OCI-LY1 (cell line): ENCODE measurements at regions not wholly inside any gene's neighbourhood (a gene's known extent, or its start where the extent isn't known, plus 50 kb on each side); places are given as distances from the start of the nearest gene placed in this dataset.

Experiments used
- H2AFZ ChIP-seq: fragments of 200-600 bp; sonication (generic), shearing (Covaris generic); 2 replicates; pipeline ENCODE4 v1.6.0; 2014; ENCODE audit warnings: antibody characterized with exemption, mild to moderate bottlenecking, low read length
- H3F3A ChIP-seq: fragments of 200-600 bp; sonication (generic), shearing (Covaris generic); 2 replicates; pipeline ENCODE4 v1.6.0; 2014; ENCODE audit warnings: mild to moderate bottlenecking, antibody characterized with exemption, low read length, moderate library complexity; ENCODE audit not compliant: insufficient read depth
- H3K27ac ChIP-seq: fragments of 200-600 bp; sonication (generic); 2 replicates; pipeline ENCODE4 v1.5.1; 2014; ENCODE audit warnings: low read length, mixed run types, mild to moderate bottlenecking, low read depth; ENCODE audit not compliant: poor library complexity, severe bottlenecking
- H3K27me3 ChIP-seq: fragments of 200-600 bp; sonication (generic); 2 replicates; pipeline ENCODE4 v1.6.0; 2014; ENCODE audit warnings: antibody characterized with exemption, mild to moderate bottlenecking, low read length, moderate library complexity; ENCODE audit not compliant: insufficient read depth
- H3K36me3 ChIP-seq: fragments of 200-600 bp; sonication (generic); 2 replicates; pipeline ENCODE4 v1.6.1; 2014; ENCODE audit warnings: mild to moderate bottlenecking, antibody characterized with exemption, low read length, moderate library complexity, mixed read lengths; ENCODE audit not compliant: insufficient read depth
- H3K4me1 ChIP-seq: fragments of 200-600 bp; sonication (generic); 2 replicates; pipeline ENCODE4 v1.5.1; 2014; ENCODE audit warnings: mild to moderate bottlenecking, low read length, moderate library complexity; ENCODE audit not compliant: insufficient read depth, severe bottlenecking
- H3K4me2 ChIP-seq: fragments of 200-600 bp; sonication (generic), shearing (Covaris generic); 2 replicates; pipeline ENCODE4 v1.6.1; 2014; ENCODE audit warnings: low read length
- H3K4me3 ChIP-seq: fragments of 200-600 bp; sonication (generic); 2 replicates; pipeline ENCODE4 v1.5.1; 2014; ENCODE audit warnings: low read length, low read depth, mild to moderate bottlenecking, mixed read lengths; ENCODE audit not compliant: poor library complexity, severe bottlenecking
- H3K79me2 ChIP-seq: fragments of 200-600 bp; shearing (Covaris generic); 2 replicates; pipeline ENCODE4 v1.6.1; 2016; ENCODE audit warnings: mixed run types, low read length, mixed read lengths; ENCODE audit not compliant: insufficient read depth
- H3K9ac ChIP-seq: fragments of 200-600 bp; sonication (generic), shearing (Covaris generic); 2 replicates; pipeline ENCODE4 v1.6.1; 2014; ENCODE audit warnings: mild to moderate bottlenecking, low read length, mixed read lengths
- H3K9me2 ChIP-seq: fragments of 200-600 bp; sonication (generic), shearing (Covaris generic); 2 replicates; pipeline ENCODE4 v1.6.1; 2014; ENCODE audit warnings: low read depth, mild to moderate bottlenecking, low read length, mixed read lengths
- H3K9me3 ChIP-seq: fragments of 200-600 bp; shearing (Covaris generic); 2 replicates; pipeline ENCODE4 v1.6.1; 2014; ENCODE audit warnings: low read length, mixed read lengths
- H4K20me1 ChIP-seq: fragments of 200-600 bp; sonication (generic), shearing (Covaris generic); 2 replicates; pipeline ENCODE4 v1.6.0; 2016; ENCODE audit warnings: mild to moderate bottlenecking, low read length; ENCODE audit not compliant: insufficient read depth
- CTCF ChIP-seq: fragments of 200-600 bp; sonication (generic), shearing (Covaris generic); IDR thresholded peaks from 2 replicates; pipeline ENCODE4 v1.5.1; 2017; ENCODE audit warnings: mild to moderate bottlenecking, antibody characterized with exemption, low read length, moderate library complexity, mixed read lengths
- EZH2 ChIP-seq: fragments of 200-600 bp; sonication (generic), shearing (Covaris generic); IDR thresholded peaks from 2 replicates; pipeline ENCODE4 v1.8.0; 2017; ENCODE audit warnings: borderline replicate concordance, mixed run types, mild to moderate bottlenecking, antibody characterized with exemption, low read length, moderate library complexity, mixed read lengths

DNA sequence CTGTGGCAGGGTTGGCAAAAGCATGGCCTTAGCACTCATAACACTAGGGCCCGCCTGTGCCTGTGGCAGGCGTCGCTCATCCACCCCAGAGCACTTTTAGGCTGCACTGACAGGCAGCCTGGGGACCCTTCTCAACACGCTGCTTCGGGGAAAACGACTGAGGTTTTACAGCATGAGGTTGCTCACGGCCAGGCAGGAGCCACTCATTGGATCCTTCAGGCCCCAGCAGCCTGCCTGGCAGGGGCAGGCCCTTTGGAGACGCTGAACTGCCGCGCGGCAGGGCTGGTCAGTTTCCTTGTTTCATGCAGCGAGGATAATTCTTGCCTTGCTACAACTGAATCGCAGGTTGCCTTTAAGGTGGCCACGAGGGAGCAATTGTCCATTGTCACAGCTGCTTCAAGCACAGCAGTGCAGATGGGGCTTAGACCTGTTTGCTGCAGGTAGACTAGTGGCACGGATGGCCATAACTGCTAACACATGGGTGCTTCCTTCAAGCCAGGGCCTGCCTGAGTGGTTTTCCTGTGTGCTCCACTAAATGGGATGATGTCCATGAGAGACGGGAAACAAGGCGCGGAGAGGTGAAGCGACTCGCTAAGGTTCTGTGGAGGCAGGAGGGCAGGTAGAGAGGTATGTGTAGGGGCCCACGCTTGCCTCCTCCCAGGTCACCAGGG lies 49.9 kb upstream of the HS6ST1 start:
- Histone ChIP-seq H3K27ac (no peak overlapping the region), H3K4me3 (no peak overlapping the region), H3K79me2 (no peaks in the 10 kb centered on the region), H3K4me1 (no peaks in the 10 kb centered on the region), H3F3A (no peaks in the 10 kb centered on the region), H2AFZ (no peak overlapping the region), H3K4me2 (no peak overlapping the region), H3K27me3 (peaks cover 3% of the 10 kb centered on the region; the same call in 1 of the 2 replicates), H3K9ac (no peak overlapping the region), H3K9me2 (no peaks in the 10 kb centered on the region), H3K9me3 (no peaks in the 10 kb centered on the region), H4K20me1 (no peaks in the 10 kb centered on the region), H3K36me3 (no peaks in the 10 kb centered on the region)
- TF ChIP-seq CTCF, result no peak
- TF ChIP-seq EZH2, result no peak

DNA sequence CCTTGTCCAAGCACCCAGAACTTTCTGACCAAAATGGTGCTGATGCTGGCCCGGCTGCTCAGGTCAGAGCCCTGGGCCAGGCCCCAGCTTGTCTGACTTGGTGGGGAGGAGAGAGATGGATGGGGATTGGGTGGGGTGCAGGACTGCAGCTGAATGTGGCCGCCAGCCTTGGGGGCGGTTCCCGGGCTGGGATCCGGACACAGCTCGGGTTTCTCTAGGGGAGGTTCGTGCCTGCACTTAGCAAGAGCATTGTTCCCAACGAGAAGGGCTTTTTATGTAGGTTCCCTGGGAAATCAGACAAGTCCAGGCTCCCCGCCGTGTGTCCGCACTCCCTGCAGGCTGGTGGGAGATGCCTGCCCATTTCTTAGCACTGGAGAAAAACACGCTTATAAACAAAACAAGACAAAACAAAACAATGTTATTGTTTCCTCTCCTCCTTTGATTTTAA lies 50.5 kb upstream of the HS6ST1 start:
- no peak overlapping the region for H2AFZ ChIP-seq
- TF ChIP-seq EZH2, result no peak
- no peak for TF ChIP-seq CTCF
- no peaks in the 10 kb centered on the region for H4K20me1 ChIP-seq
- no peaks in the 10 kb centered on the region for H3K9me3 ChIP-seq
- no peak overlapping the region for H3K27ac ChIP-seq
- H3K4me3 ChIP-seq, result no peak overlapping the region
- no peak overlapping the region for H3K4me2 ChIP-seq
- no peaks in the 10 kb centered on the region for H3K4me1 ChIP-seq
- H3K79me2 ChIP-seq, result no peaks in the 10 kb centered on the region
- H3F3A ChIP-seq, result no peaks in the 10 kb centered on the region
- H3K9me2 ChIP-seq, result no peaks in the 10 kb centered on the region
- H3K9ac ChIP-seq, result no peak overlapping the region
- no peaks in the 10 kb centered on the region; the same call in 1 of the 2 replicates for H3K27me3 ChIP-seq
- H3K36me3 ChIP-seq, result no peaks in the 10 kb centered on the region

DNA sequence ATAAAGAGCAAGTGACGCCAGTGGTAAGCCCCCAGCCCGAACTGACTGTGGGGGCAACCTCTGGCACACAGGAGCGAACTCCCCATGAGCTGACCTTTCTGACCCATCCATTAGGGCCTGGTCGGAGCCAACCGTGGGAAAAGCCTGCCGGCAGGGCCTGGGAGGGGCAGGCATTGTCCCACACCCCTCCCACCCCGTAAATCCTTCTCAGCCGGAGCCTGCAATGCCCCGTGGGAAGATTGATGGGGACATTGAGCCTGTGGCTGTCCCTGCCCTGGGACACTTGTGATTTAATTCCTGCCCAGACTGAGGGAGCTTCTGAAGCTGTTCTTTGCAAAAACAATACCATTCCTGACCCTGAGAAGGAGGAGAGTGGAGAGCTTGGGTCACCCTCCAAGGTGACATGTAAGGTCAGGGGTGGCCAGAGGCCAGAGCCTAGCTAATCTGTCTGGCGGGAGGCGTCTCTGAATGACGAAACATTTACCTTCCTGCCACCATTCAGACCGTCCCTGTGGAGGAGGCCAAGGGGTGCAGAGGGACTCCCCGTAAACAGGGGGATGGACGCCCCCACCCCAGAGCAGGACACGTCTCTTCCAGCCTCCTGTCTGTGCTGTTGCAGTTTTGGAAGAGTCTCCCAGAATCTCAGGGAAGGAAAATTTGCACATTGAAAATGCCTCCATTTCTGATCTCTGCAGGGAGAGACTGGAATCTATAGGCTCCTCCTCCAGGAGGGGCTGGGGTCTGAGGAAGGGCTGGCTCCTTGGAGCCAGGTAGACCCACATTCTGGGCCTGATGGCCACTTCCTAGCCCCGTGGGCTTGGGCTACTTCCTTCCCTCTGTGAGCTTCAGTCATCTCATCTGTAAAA lies 51.2 kb upstream of the HS6ST1 start:
- no peak overlapping the region for H3K4me3 ChIP-seq
- H3K9me3 ChIP-seq, result no peaks in the 10 kb centered on the region
- H3F3A ChIP-seq, result no peaks in the 10 kb centered on the region
- H2AFZ ChIP-seq, result no peak overlapping the region
- H3K4me1 ChIP-seq, result no peaks in the 10 kb centered on the region
- H3K9ac ChIP-seq, result no peak overlapping the region
- TF ChIP-seq EZH2 (no peak), CTCF (no peak)
- H4K20me1 ChIP-seq, result no peaks in the 10 kb centered on the region
- no peaks in the 10 kb centered on the region for H3K36me3 ChIP-seq
- no peaks in the 10 kb centered on the region for H3K79me2 ChIP-seq
- H3K27ac ChIP-seq, result no peak overlapping the region
- no peak overlapping the region for H3K4me2 ChIP-seq
- no peaks in the 10 kb centered on the region for H3K9me2 ChIP-seq
- no peaks in the 10 kb centered on the region; the same call in 1 of the 2 replicates for H3K27me3 ChIP-seq
